IMR-90 (cell line): ENCODE measurements at regions not wholly inside any gene's neighbourhood (a gene's known extent, or its start where the extent isn't known, plus 50 kb on each side); places are given as distances from the start of the nearest gene placed in this dataset.

ENCODE experiments used
- ATAC-seq: fragments of 200-7000 bp; cut with Tn5 transposase; 2 replicates; pipeline ENCODE4 v1.9.1; 2020; ENCODE audit warnings: low read depth, mild to moderate bottlenecking, moderate library complexity
- BruUV-seq: library from RNA; stranded (reverse); fragments of 400-500 nt; replicated peaks from 2 replicates; lab custom pipeline; 2021; lab: Mats Ljungman, UMichigan
- CTCF ChIA-PET: fragments of 300-600 bp; formaldehyde crosslinking; extraction: SDS; loops from one replicate; lab custom pipeline; 2021; ENCODE audit warnings: antibody characterized with exemption; lab: Yijun Ruan, JAX
- POLR2A ChIA-PET: fragments of 300-600 bp; sonication (Branson Sonifier 250); formaldehyde crosslinking; loops from one replicate; lab custom pipeline; 2022; ENCODE audit warnings: antibody characterized with exemption; ENCODE audit not compliant: unreplicated experiment; lab: Charles Lee
- DNase-seq: peaks from one replicate; pipeline ENCODE4 v3.0.0; 2013
- H2AFZ ChIP-seq: replicated peaks from 2 replicates; pipeline ENCODE3; 2013; ENCODE audit warnings: low read length, mild to moderate bottlenecking; ENCODE audit not compliant: poor library complexity
- H2AK5ac ChIP-seq: 2 replicates; pipeline ENCODE4 v1.6.1; 2013; ENCODE audit warnings: low read depth, low read length, inconsistent platforms
- H2AK9ac ChIP-seq: replicated peaks from 2 replicates; pipeline ENCODE3; 2013; ENCODE audit warnings: mild to moderate bottlenecking, low read depth, low read length, moderate library complexity; ENCODE audit not compliant: poor library complexity
- H2BK120ac ChIP-seq: 2 replicates; pipeline ENCODE4 v1.6.1; 2013; ENCODE audit warnings: low read depth, low read length, inconsistent platforms
- H2BK15ac ChIP-seq: 3 replicates; pipeline ENCODE4 v1.6.1; 2013; ENCODE audit warnings: low read depth, low read length, inconsistent platforms
- H2BK20ac ChIP-seq: 2 replicates; pipeline ENCODE4 v1.6.1; 2013; ENCODE audit warnings: low read depth, mild to moderate bottlenecking, inconsistent platforms, low read length, moderate library complexity
- H2BK5ac ChIP-seq: 2 replicates; pipeline ENCODE4 v1.6.1; 2013; ENCODE audit warnings: mild to moderate bottlenecking, low read depth, low read length, inconsistent platforms; ENCODE audit not compliant: poor library complexity, severe bottlenecking
- H3K14ac ChIP-seq: replicated peaks from 2 replicates; pipeline ENCODE4 v1.6.1; 2013; ENCODE audit warnings: low read depth, low read length, inconsistent platforms
- H3K18ac ChIP-seq: 2 replicates; pipeline ENCODE4 v1.6.1; 2013; ENCODE audit warnings: low read depth, low read length, control low read depth
- H3K23ac ChIP-seq: 2 replicates; pipeline ENCODE4 v1.6.1; 2013; ENCODE audit warnings: low read depth, low read length, inconsistent platforms
- H3K27ac ChIP-seq: 2 replicates; pipeline ENCODE4 v1.5.1; 2013; ENCODE audit warnings: mild to moderate bottlenecking, control low read depth, low read length; ENCODE audit not compliant: insufficient read depth
- H3K27me3 ChIP-seq: 2 replicates; pipeline ENCODE4 v1.6.1; 2013; ENCODE audit warnings: low read length; ENCODE audit not compliant: control insufficient read depth, insufficient read depth
- H3K36me3 ChIP-seq: 2 replicates; pipeline ENCODE4 v1.6.1; 2013; ENCODE audit warnings: low read length, mixed read lengths; ENCODE audit not compliant: control insufficient read depth, insufficient read depth
- H3K4ac ChIP-seq: 2 replicates; pipeline ENCODE4 v1.6.1; 2013; ENCODE audit warnings: low read depth, low read length, inconsistent platforms
- H3K4me1 ChIP-seq: 2 replicates; pipeline ENCODE4 v1.6.1; 2013; ENCODE audit warnings: low read length, mixed read lengths; ENCODE audit not compliant: control insufficient read depth, insufficient read depth
- H3K4me2 ChIP-seq: 2 replicates; pipeline ENCODE4 v1.6.1; 2013; ENCODE audit warnings: low read depth, mild to moderate bottlenecking, control low read depth, low read length, moderate library complexity
- H3K4me3 ChIP-seq: 2 replicates; pipeline ENCODE4 v1.5.1; 2013; ENCODE audit warnings: low read depth, mild to moderate bottlenecking, control low read depth, low read length, moderate library complexity; ENCODE audit not compliant: insufficient read depth
- H3K56ac ChIP-seq: 2 replicates; pipeline ENCODE4 v1.6.1; 2013; ENCODE audit warnings: low read length, inconsistent platforms; ENCODE audit not compliant: insufficient read depth; ENCODE audit errors: extremely low read depth
- H3K79me1 ChIP-seq, 2 experiments: 2 replicates each; pipeline ENCODE4 v1.6.1; 2013; ENCODE audit warnings: low read length in 2 of 2, inconsistent platforms in 1 of 2, low read depth in 1 of 2
- H3K9ac ChIP-seq: 2 replicates; pipeline ENCODE4 v1.6.1; 2013; ENCODE audit warnings: low read depth, low read length, control low read depth
- H3K9me1 ChIP-seq: 2 replicates; pipeline ENCODE4 v1.6.1; 2013; ENCODE audit warnings: low read length, inconsistent platforms; ENCODE audit not compliant: insufficient read depth
- H3K9me3 ChIP-seq: 2 replicates; pipeline ENCODE4 v1.6.1; 2013; ENCODE audit warnings: low read length; ENCODE audit not compliant: control insufficient read depth, insufficient read depth
- H4K20me1 ChIP-seq: 2 replicates; pipeline ENCODE4 v1.6.1; 2013; ENCODE audit warnings: low read length, inconsistent platforms; ENCODE audit not compliant: insufficient read depth
- H4K5ac ChIP-seq: 2 replicates; pipeline ENCODE4 v1.6.1; 2013; ENCODE audit warnings: mild to moderate bottlenecking, low read depth, low read length, control low read depth
- H4K8ac ChIP-seq, 2 experiments: 2 replicates each; pipeline ENCODE4 v1.6.1; 2013; ENCODE audit warnings: low read depth in 2 of 2, low read length in 2 of 2, control low read depth in 1 of 2, inconsistent platforms in 1 of 2
- H4K91ac ChIP-seq: 2 replicates; pipeline ENCODE4 v1.6.1; 2013; ENCODE audit warnings: low read depth, low read length, inconsistent platforms; ENCODE audit not compliant: insufficient read depth
- CHD1 ChIP-seq: IDR thresholded peaks from 2 replicates; pipeline ENCODE4 v1.6.1; 2012; ENCODE audit warnings: low read depth, low read length, improper control_type of control experiment
- FOS ChIP-seq: fragments of 150-350 bp; IDR thresholded peaks from 2 replicates; pipeline ENCODE4 v1.6.1; 2016; ENCODE audit warnings: low read depth, low read length
- MAFK ChIP-seq: IDR thresholded peaks from 2 replicates; pipeline ENCODE4 v1.6.1; 2012; ENCODE audit warnings: low read depth, low read length, improper control_type of control experiment
- MAZ ChIP-seq: IDR thresholded peaks from 2 replicates; pipeline ENCODE4 v1.6.1; 2012; ENCODE audit warnings: low read depth, mild to moderate bottlenecking, low read length, improper control_type of control experiment, moderate library complexity, borderline replicate concordance
- POLR2A ChIP-seq: IDR thresholded peaks from 2 replicates; pipeline ENCODE4 v1.6.1; 2012; ENCODE audit warnings: mild to moderate bottlenecking, low read depth, low read length
- RCOR1 ChIP-seq: IDR thresholded peaks from 2 replicates; pipeline ENCODE4 v1.6.1; 2012; ENCODE audit warnings: mild to moderate bottlenecking, low read length, improper control_type of control experiment; ENCODE audit not compliant: insufficient replicate concordance
- USF2 ChIP-seq: fragments of 150-350 bp; IDR thresholded peaks from 2 replicates; pipeline ENCODE4 v1.6.1; 2017; ENCODE audit warnings: mild to moderate bottlenecking, antibody characterized with exemption, low read length, low read depth
- WGBS, 2 experiments: methylation state at CpG; one replicate each; pipeline versions ENCODE4 v1.1.5 to v1.1.7; 2013; ENCODE audit warnings: missing lambda C conversion rate in 2 of 2; ENCODE audit not compliant: insufficient read length in 1 of 2; ENCODE audit errors: extremely low coverage in 2 of 2; 5-methylcytosine and 5-hydroxymethylcytosine counted together
- dilution Hi-C: fragments of 300-500 bp; cut with HindIII; formaldehyde crosslinking; loops from one replicate; pipeline ENCODE4 v1.14.3; 2018; ENCODE audit warnings: low sequenced_read_pairs; ENCODE audit not compliant: unreplicated experiment
- in situ Hi-C: fragments of 300-500 bp; cut with MboI; formaldehyde crosslinking; loops from 3 replicates; pipeline ENCODE4 v1.14.3; 2019; ENCODE audit warnings: low sequenced_read_pairs, inconsistent platforms, mixed read lengths
- intact Hi-C: fragments of 100-400 bp; cut with micrococcal nuclease; formaldehyde crosslinking; loops from 2 replicates; pipeline ENCODE4 v1.10.0; 2022

GRCh38 chr11:115929618-115930129, 425.5 kb upstream of the CADM1 start:
- no peak overlapping the region for H3K4me3 ChIP-seq
- H3K27me3 ChIP-seq = peaks cover 6% of the 10 kb centered on the region; the same call in 1 of the 2 replicates
- no peak overlapping the region for H3K4ac ChIP-seq
- H3K9ac ChIP-seq = no peak overlapping the region
- H2BK15ac ChIP-seq = no peak overlapping the region
- ChIA-PET CTCF (no interaction called here), POLR2A (no interaction called here)
- H2BK20ac ChIP-seq = no peak overlapping the region
- no peak overlapping the region for H2AK5ac ChIP-seq
- no peak overlapping the region for H3K27ac ChIP-seq
- no peak overlapping the region for H2BK5ac ChIP-seq
- intact Hi-C loops = no loop called here
- no peak overlapping the region for H4K5ac ChIP-seq
- H3K79me1 ChIP-seq = no peaks in the 10 kb centered on the region
- H3K18ac ChIP-seq = no peak overlapping the region
- DNase-seq (no peak), ATAC-seq (no peak)
- H4K8ac ChIP-seq = no peak overlapping the region
- H3K14ac ChIP-seq = no peak overlapping the region
- in situ Hi-C loops = no loop called here
- H3K36me3 ChIP-seq = no peaks in the 10 kb centered on the region
- H3K9me1 ChIP-seq = no peaks in the 10 kb centered on the region
- no peak overlapping the region for H3K56ac ChIP-seq
- no TSS peak for BruUV-seq
- no peak overlapping the region for H2AK9ac ChIP-seq
- H2AFZ ChIP-seq = no peak overlapping the region
- TF ChIP-seq USF2 = no peak
- no peak for TF ChIP-seq MAZ
- TF ChIP-seq FOS = no peak
- no peak for TF ChIP-seq CHD1
- TF ChIP-seq POLR2A = no peak
- TF ChIP-seq RCOR1 = no peak
- no peak for TF ChIP-seq MAFK
- dilution Hi-C loops = no loop called here
- no peaks in the 10 kb centered on the region; the same call in 1 of the 2 replicates for H3K4me1 ChIP-seq
- WGBS, 2 experiments = 60% methylated on average over 1 of the region's 6 CpGs; no CpG with 5 or more reads in 1 of the 2 experiments
- H3K23ac ChIP-seq = no peak overlapping the region
- H3K4me2 ChIP-seq = no peak overlapping the region
- H4K20me1 ChIP-seq = no peaks in the 10 kb centered on the region
- peaks cover 2% of the 10 kb centered on the region; the same call in 1 of the 2 replicates for H3K9me3 ChIP-seq
- no peak overlapping the region for H2BK120ac ChIP-seq
- H4K91ac ChIP-seq = no peak overlapping the region
